ENCODE measurements at regions not wholly inside any gene's neighbourhood (a gene's known extent, or its start where the extent isn't known, plus 50 kb on each side); places are given as distances from the start of the nearest gene placed in this dataset.

- TF ChIP-seq CTCF (IDR thresholded peaks at IDR 0.05) (no peak), POLR2AphosphoS5 (IDR thresholded peaks at IDR 0.05) (no peak)
Measured at GRCh38 chr15:96818861-96819260, 488.4 kb downstream of the NR2F2 start.

Measured in breast epithelium (tissue), 3 donors.